GM18499 (cell line): ENCODE measurements at regions not wholly inside any gene's neighbourhood (a gene's known extent, or its start where the extent isn't known, plus 50 kb on each side); places are given as distances from the start of the nearest gene placed in this dataset.
"Not testable (repeated sequence)": the region's sequence is repeated elsewhere in the genome, so short reads cannot be mapped to it uniquely, and the experiment has no call there.

Experiments used
- ATAC-seq: cut with Tn5 transposase; IDR thresholded peaks from one replicate; pipeline ENCODE4 v1.9.1; 2021; ENCODE audit warnings: moderate number of reproducible peaks; ENCODE audit not compliant: insufficient read depth, unreplicated experiment

- ATAC-seq = not testable (repeated sequence)
These were observed 447.3 kb upstream of the RAB6C start for GRCh38 chr2:129532158-129532557.

GRCh38 chr2:129548880-129549279, 430.6 kb upstream of the RAB6C start:
- no peak for ATAC-seq

DNA sequence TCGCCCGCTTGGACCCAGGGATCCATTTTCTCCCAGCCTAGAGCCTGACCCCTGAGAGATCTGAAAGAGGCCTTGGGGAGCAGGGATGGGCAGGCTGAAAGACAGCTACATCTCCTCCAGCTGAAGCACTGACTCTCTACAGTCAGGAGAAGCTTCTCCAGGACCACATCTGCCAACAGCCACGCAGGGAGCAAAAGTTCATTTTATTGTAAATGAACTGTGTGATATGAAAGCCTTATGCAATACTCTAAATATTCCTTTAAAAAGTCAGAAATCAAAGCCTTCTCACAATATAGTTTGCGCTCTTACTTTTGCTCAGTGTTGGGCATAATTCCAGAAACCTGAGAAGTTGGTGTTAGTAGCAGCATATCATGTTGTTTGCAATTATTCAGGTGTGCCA, 428.9 kb upstream of the RAB6C start:
- no peak for ATAC-seq

GRCh38 chr2:129554373-129554772, 425.1 kb upstream of the RAB6C start:
- ATAC-seq = no peak

GRCh38 chr2:129559101-129559500, 420.4 kb upstream of the RAB6C start:
- ATAC-seq = no peak

DNA sequence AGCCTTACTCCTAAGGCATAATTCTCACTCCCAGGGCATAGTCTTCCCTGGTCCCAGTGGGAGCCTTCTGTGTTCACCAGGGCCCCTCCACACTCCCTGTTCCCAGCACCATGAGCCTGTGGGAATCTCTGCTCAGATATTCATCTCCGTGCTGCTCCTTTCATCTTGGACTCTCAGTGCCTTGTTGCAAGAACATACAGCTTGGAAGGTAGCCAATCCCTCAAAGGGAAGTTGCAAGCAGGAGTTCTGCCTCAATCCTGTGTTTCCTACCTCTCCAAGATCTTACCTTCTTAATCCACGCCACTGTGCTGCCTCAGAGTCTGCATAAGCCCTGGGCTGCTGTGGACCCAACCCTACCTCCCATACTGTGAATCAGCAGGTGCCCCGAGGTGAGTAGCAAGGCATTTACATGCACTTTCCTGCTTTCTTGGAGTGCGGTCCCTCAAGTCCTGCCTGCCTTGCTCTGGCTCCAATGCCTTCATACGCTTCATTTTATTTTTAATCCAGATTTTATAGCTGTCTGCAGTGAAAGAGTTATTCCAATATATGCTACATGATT, 413.8 kb upstream of the RAB6C start:
- no peak for ATAC-seq

GRCh38 chr2:129570812-129571211, 408.7 kb upstream of the RAB6C start:
- ATAC-seq = not testable (repeated sequence)

GRCh38 chr2:129575431-129575830, 404.0 kb upstream of the RAB6C start:
- no peak for ATAC-seq

DNA sequence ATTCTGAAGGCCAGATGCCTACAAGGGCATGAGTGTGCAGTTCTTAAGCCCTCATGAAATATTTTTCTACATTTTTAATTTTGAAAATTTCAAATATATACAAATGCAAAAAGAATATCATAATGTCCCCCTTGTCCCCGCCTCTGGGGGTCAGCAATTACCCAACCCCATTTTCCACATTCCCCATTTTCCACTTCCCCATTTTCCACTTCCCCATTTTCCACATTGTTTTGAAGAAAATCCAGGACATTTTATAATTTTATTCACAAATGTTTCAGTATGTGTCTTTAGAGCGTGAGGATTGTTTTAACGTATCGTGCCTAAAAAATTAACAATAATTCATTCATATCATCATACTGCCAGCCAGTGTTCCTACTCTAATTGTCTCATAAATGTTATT, 403.6 kb upstream of the RAB6C start:
- ATAC-seq = no peak

- ATAC-seq = no peak
These were observed 399.5 kb upstream of the RAB6C start for GRCh38 chr2:129580001-129580400.

GRCh38 chr2:129585760-129586159, 393.7 kb upstream of the RAB6C start:
- ATAC-seq = no peak

DNA sequence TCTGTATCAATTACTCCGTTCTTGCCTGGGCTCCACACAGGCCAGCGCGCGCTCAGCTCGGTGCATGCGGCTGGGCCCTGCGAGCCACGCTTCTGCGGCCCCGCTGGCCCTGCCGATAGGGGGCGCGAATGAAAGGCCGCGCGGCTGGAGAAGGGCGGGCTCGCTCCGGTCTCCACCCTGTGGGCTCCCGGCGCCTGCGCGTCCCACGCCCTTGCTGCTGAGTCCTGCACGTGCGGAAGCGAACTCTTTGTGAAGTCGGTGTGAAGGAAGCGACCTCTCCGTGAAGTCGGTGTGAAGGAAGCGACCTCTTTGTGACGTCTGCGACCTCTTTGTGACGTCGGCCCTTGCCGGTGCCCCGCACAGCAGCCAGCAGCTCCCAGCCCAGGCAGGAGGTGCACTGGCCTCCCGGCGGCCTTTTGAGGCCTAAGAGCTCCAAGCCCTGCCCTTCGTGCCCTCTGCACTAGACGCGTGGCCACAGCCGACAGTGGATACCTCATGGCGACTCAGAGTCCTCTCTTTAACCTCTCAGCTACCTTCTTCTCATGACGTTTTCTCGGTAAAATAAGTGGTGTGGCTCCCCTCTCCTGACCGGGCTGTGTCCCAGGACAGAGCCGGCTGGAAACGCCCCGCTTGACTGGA, 391.9 kb upstream of the RAB6C start:
- no peak for ATAC-seq

GRCh38 chr2:129604560-129604959, 374.9 kb upstream of the RAB6C start:
- no peak for ATAC-seq

DNA sequence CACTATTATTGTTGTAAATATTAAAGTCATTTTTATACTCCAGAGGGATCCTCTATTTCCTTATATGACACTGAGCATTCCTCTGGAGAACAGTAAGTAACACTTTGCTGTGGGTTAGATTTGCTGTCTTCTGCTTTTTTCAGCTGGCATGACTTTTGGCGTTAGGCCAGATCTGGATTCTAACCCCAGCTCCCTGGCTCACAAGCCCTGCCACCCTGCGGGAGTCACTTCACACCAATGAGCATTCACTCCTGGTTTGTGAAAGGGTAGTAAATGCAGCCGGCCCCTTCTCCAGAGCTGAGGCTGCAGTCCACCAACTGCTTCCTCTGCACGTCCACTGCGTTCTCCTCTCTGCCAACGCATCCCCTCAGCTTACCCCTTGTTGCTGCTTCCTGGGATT, 373.8 kb upstream of the RAB6C start:
- no peak for ATAC-seq

DNA sequence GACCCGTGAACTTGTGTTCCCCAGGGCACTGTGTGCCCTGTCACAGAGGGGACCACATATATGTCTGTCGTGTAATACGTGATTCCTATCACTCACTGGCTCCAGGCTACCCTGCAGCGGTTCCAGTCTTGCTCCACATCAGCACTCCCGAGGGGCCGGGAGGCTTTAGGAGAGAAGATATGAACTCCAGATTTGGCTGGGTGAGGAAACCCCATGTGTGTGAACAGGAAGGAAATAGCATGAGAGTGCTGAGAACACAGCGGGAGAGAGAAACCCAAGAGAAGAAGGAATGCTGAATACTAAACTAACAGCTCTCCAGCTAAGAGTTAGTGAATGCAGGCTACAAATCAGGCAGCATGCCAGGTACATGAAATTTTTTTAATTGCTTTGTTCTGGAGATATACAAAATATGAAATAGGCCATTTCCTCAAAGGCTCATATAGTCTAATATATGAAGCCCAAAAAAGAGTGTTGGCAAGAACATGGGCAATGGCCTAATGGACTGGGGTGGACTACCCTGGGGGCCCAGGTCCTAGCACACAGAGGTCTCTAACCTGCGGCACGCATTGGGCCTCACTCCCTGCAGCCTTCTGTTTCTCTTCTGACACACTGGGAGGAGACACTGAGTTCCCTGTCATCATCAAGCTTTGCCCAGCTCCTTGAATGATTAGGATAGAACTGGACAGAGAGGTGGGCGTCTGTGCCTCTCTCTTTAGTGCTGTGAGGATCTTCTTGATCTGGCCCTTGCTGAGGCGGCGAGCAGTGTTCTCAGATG, 372.8 kb upstream of the RAB6C start:
- ATAC-seq = no peak

- no peak for ATAC-seq
These were observed 370.2 kb upstream of the RAB6C start for GRCh38 chr2:129609224-129609623.

- ATAC-seq = no peak
These were observed 368.7 kb upstream of the RAB6C start for GRCh38 chr2:129610766-129611165.

- no peak for ATAC-seq
These were observed 368.0 kb upstream of the RAB6C start for GRCh38 chr2:129611471-129611870.

GRCh38 chr2:129619471-129619870, 360.0 kb upstream of the RAB6C start:
- no peak for ATAC-seq

DNA sequence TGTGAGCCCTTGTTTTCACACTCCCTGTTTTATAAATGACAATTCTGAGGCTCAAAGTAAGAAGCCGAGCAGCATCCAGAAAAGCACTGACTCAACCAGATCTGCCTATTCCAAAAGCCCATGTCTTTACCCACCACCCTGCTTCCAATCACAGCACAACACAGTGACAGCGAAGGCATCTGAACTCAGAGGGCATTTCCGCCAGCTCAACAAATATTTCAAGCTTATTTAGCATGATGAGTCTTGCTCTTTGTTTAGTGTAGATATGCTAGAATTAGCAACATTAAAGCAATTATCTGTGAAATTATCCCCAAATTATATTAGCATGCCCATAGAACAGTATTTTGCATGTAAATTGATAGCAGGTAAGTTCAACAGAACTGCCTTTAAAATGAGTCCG, 359.1 kb upstream of the RAB6C start:
- no peak for ATAC-seq

- no peak for ATAC-seq
These were observed 355.7 kb upstream of the RAB6C start for GRCh38 chr2:129623783-129624182.

DNA sequence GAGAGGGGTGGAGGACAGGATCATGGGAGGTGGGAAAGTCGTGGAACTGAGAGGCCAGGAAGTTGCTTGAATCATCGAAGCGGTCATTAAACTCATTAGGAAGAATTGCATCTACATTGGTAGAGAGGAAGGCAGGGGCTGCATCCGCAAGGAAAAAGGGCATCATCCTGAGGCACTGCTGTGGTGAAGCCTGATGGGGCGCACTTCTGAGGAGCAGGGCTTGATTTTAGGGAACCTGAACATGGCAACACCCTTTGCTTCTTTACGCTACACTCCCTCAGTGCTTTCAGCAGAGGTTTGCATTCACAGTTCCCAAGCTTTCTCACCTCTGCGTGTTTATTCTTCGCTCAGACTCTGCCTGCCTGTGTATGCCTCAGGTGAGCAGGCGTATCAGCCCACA, 352.0 kb upstream of the RAB6C start:
- ATAC-seq = no peak
